ENCODE measurements at regions not wholly inside any gene's neighbourhood (a gene's known extent, or its start where the extent isn't known, plus 50 kb on each side); places are given as distances from the start of the nearest gene placed in this dataset.

GRCh38 chr6:82298012-82298411 lies 50.5 kb upstream of the IBTK start:
- peak; percentile 65 for DNase-seq (ENCODE audit: low read depth)
